ENCODE measurements at regions not wholly inside any gene's neighbourhood (a gene's known extent, or its start where the extent isn't known, plus 50 kb on each side); places are given as distances from the start of the nearest gene placed in this dataset.

DNA sequence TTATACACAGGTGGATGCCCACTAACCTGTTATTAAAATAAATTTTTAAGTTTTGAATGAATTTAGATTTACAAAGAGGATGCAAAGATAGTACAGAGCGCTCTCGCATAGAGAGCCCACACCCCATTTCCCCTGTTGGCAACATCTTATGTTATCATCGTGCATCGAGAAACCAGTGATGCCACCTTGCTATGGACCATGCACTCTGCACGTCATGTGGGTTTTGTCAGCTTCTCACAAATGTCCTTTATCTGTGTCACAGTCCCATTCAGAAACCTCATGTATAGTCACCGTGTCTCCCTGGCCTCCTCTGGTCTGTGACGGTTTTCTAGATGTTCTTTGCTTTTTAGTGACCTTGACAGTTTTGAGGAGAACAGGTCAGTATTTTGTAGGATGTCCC lies 60.0 kb downstream of the ING1 start:
- H3K36me3 ChIP-seq (replicated peaks in 1 of 2; ENCODE audit: control insufficient read depth in 1 of 2, insufficient read depth in 2 of 2, low read length in 1 of 2), result no peaks in the 10 kb centered on the region
- no peak for DNase-seq
- no peaks in the 10 kb centered on the region for H3F3A ChIP-seq (replicated peaks; ENCODE audit: insufficient read depth)
- no peak overlapping the region for H3K4me3 ChIP-seq (ENCODE audit: low read depth in 2 of 2, low read length in 1 of 2)
- H3K4me2 ChIP-seq, result no peak overlapping the region
- H3K4me1 ChIP-seq (ENCODE audit: control insufficient read depth in 1 of 2, insufficient read depth in 2 of 2, low read depth in 1 of 2, low read length in 1 of 2), result no peaks in the 10 kb centered on the region
- TF ChIP-seq, protein P1, sequence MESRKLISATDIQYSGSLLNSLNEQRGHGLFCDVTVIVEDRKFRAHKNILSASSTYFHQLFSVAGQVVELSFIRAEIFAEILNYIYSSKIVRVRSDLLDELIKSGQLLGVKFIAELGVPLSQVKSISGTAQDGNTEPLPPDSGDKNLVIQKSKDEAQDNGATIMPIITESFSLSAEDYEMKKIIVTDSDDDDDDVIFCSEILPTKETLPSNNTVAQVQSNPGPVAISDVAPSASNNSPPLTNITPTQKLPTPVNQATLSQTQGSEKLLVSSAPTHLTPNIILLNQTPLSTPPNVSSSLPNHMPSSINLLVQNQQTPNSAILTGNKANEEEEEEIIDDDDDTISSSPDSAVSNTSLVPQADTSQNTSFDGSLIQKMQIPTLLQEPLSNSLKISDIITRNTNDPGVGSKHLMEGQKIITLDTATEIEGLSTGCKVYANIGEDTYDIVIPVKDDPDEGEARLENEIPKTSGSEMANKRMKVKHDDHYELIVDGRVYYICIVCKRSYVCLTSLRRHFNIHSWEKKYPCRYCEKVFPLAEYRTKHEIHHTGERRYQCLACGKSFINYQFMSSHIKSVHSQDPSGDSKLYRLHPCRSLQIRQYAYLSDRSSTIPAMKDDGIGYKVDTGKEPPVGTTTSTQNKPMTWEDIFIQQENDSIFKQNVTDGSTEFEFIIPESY (IDR thresholded peaks at IDR 0.05; ENCODE audit: borderline replicate concordance, low read depth), result no peak
- TF ChIP-seq MEF2A (IDR thresholded peaks at IDR 0.05; ENCODE audit: borderline replicate concordance, low read depth), result no peak
- no peak for TF ChIP-seq NRF1 (IDR thresholded peaks at IDR 0.05; ENCODE audit: low read depth, low read length)
- TF ChIP-seq SIN3A (IDR thresholded peaks at IDR 0.05; ENCODE audit: borderline replicate concordance, low read depth, low read length), result no peak
- TF ChIP-seq NFIC (IDR thresholded peaks at IDR 0.05; ENCODE audit: borderline replicate concordance), result no peak
- no peak for TF ChIP-seq GATA2 (CRISPR knock-in tag; IDR thresholded peaks at IDR 0.05)
- no peak for TF ChIP-seq SMC3 (IDR thresholded peaks at IDR 0.05; ENCODE audit: low read depth, low read length)
- TF ChIP-seq EZH2phosphoT487 (IDR thresholded peaks at IDR 0.05; ENCODE audit: borderline replicate concordance, low read depth), result no peak
- no peak for TF ChIP-seq RCOR1 (IDR thresholded peaks at IDR 0.05; ENCODE audit: low read length)
- TF ChIP-seq JUND (IDR thresholded peaks at IDR 0.05), result no peak
- TF ChIP-seq TEAD4 (IDR thresholded peaks at IDR 0.05; ENCODE audit: borderline replicate concordance, insufficient read depth), result no peak
- no peak for TF ChIP-seq MXI1 (IDR thresholded peaks at IDR 0.05; ENCODE audit: low read depth, low read length)
- no peak for TF ChIP-seq ELF1 (IDR thresholded peaks at IDR 0.05)
- no peak for TF ChIP-seq YY1 (IDR thresholded peaks at IDR 0.05; ENCODE audit: low read depth)
- TF ChIP-seq RXRA (IDR thresholded peaks at IDR 0.05; ENCODE audit: borderline replicate concordance, low read depth), result no peak
- TF ChIP-seq RFX5 (IDR thresholded peaks at IDR 0.05; ENCODE audit: low read length), result no peak
- TF ChIP-seq FOXJ3 (CRISPR knock-in tag; IDR thresholded peaks at IDR 0.05), result no peak
- TF ChIP-seq, protein P2, sequence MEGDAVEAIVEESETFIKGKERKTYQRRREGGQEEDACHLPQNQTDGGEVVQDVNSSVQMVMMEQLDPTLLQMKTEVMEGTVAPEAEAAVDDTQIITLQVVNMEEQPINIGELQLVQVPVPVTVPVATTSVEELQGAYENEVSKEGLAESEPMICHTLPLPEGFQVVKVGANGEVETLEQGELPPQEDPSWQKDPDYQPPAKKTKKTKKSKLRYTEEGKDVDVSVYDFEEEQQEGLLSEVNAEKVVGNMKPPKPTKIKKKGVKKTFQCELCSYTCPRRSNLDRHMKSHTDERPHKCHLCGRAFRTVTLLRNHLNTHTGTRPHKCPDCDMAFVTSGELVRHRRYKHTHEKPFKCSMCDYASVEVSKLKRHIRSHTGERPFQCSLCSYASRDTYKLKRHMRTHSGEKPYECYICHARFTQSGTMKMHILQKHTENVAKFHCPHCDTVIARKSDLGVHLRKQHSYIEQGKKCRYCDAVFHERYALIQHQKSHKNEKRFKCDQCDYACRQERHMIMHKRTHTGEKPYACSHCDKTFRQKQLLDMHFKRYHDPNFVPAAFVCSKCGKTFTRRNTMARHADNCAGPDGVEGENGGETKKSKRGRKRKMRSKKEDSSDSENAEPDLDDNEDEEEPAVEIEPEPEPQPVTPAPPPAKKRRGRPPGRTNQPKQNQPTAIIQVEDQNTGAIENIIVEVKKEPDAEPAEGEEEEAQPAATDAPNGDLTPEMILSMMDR (IDR thresholded peaks at IDR 0.05), result no peak
- H3K9me2 ChIP-seq, result no peaks in the 10 kb centered on the region
- H3K27me3 ChIP-seq (ENCODE audit: insufficient read depth), result no peaks in the 10 kb centered on the region
- H4K20me1 ChIP-seq (ENCODE audit: insufficient read depth), result no peaks in the 10 kb centered on the region
- H3K9me3 ChIP-seq, result no peaks in the 10 kb centered on the region
- ChIA-PET POLR2A (no interaction called here), CTCF (interaction anchor here (1.3 kb wide), 1 partner anchor 12 kb away, joined by 3 read pairs; no protein-coding TSS in a partner anchor)
- H2AFZ ChIP-seq (ENCODE audit: low read depth), result no peak overlapping the region
- no peak overlapping the region for H3K9ac ChIP-seq
- no peak overlapping the region for H3K27ac ChIP-seq (ENCODE audit: low read depth in 2 of 2, low read length in 1 of 2)
- 58% methylated on average over 7 of the region's 7 CpGs for WGBS (ENCODE audit: low lambda C conversion rate)
- H3K79me2 ChIP-seq (ENCODE audit: insufficient read depth), result no peaks in the 10 kb centered on the region

Measured in SK-N-SH (cell line).